ENCODE measurements at regions not wholly inside any gene's neighbourhood (a gene's known extent, or its start where the extent isn't known, plus 50 kb on each side); places are given as distances from the start of the nearest gene placed in this dataset.

GRCh38 chr3:191715585-191715984 is 254.6 kb downstream of the PYDC2 start:
- H3K9me3 ChIP-seq (ENCODE audit: control insufficient read depth, insufficient read depth, low read length) = no peaks in the 10 kb centered on the region
- H3K9me2 ChIP-seq (replicated peaks; ENCODE audit: control insufficient read depth, low read length) = no peaks in the 10 kb centered on the region
- H3K4me3 ChIP-seq (ENCODE audit: low read length) = no peak overlapping the region
- H4K20me1 ChIP-seq (ENCODE audit: control insufficient read depth, insufficient read depth, low read depth, low read length) = no peaks in the 10 kb centered on the region
- H3K4me2 ChIP-seq (ENCODE audit: low read length) = no peak overlapping the region
- H3K27me3 ChIP-seq (ENCODE audit: control insufficient read depth, low read length) = no peaks in the 10 kb centered on the region
- H3K27ac ChIP-seq (ENCODE audit: low read depth, low read length) = no peak overlapping the region
- TF ChIP-seq, protein P1, sequence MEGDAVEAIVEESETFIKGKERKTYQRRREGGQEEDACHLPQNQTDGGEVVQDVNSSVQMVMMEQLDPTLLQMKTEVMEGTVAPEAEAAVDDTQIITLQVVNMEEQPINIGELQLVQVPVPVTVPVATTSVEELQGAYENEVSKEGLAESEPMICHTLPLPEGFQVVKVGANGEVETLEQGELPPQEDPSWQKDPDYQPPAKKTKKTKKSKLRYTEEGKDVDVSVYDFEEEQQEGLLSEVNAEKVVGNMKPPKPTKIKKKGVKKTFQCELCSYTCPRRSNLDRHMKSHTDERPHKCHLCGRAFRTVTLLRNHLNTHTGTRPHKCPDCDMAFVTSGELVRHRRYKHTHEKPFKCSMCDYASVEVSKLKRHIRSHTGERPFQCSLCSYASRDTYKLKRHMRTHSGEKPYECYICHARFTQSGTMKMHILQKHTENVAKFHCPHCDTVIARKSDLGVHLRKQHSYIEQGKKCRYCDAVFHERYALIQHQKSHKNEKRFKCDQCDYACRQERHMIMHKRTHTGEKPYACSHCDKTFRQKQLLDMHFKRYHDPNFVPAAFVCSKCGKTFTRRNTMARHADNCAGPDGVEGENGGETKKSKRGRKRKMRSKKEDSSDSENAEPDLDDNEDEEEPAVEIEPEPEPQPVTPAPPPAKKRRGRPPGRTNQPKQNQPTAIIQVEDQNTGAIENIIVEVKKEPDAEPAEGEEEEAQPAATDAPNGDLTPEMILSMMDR (IDR thresholded peaks at IDR 0.05; ENCODE audit: low read depth, low read length, poor library complexity, severe bottlenecking) = no peak
- no peak for TF ChIP-seq EZH2phosphoT487 (IDR thresholded peaks at IDR 0.05; ENCODE audit: borderline replicate concordance, low read length)
- no peaks in the 10 kb centered on the region; the same call in 1 of the 2 replicates for H3K4me1 ChIP-seq (ENCODE audit: control insufficient read depth, low read length)
- no peaks in the 10 kb centered on the region for H3F3A ChIP-seq (ENCODE audit: control insufficient read depth, insufficient read depth)
- H3K79me2 ChIP-seq (ENCODE audit: control insufficient read depth, low read length) = no peaks in the 10 kb centered on the region
- no peaks in the 10 kb centered on the region for H3K36me3 ChIP-seq (ENCODE audit: control insufficient read depth, low read length)

DNA sequence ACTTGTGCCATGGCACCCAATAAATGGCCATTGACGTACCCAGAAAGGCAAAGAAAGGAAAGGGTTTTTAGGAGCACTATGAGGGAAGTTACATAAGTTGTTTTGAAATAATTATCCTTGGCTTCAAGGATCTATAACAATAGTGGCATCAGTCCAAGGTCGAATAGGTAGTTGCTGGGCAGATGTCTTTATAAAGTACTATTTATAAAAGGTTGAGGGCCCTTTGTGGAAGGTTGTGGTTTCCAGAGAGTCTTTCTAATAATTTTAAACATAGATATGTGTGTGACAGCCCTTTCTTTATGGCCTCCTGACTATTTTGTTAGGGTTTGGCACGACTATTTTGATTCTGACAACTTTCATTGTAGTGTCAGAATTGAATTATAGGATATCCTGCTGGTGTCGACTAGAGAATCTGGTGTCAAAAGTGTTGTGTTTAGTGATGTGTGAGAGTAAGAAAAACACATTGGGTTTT is 260.5 kb downstream of the PYDC2 start:
- Histone ChIP-seq H3K27me3 (ENCODE audit: control insufficient read depth, low read length) (no peaks in the 10 kb centered on the region), H3K4me3 (ENCODE audit: low read length) (no peak overlapping the region), H3F3A (ENCODE audit: control insufficient read depth, insufficient read depth) (no peaks in the 10 kb centered on the region), H3K36me3 (ENCODE audit: control insufficient read depth, low read length) (no peaks in the 10 kb centered on the region), H3K9me2 (replicated peaks; ENCODE audit: control insufficient read depth, low read length) (no peaks in the 10 kb centered on the region), H4K20me1 (ENCODE audit: control insufficient read depth, insufficient read depth, low read depth, low read length) (no peaks in the 10 kb centered on the region), H3K79me2 (ENCODE audit: control insufficient read depth, low read length) (no peaks in the 10 kb centered on the region), H3K4me1 (ENCODE audit: control insufficient read depth, low read length) (no peaks in the 10 kb centered on the region), H3K27ac (ENCODE audit: low read depth, low read length) (no peak overlapping the region), H3K4me2 (ENCODE audit: low read length) (no peak overlapping the region), H3K9me3 (ENCODE audit: control insufficient read depth, insufficient read depth, low read length) (no peaks in the 10 kb centered on the region)
- TF ChIP-seq, protein P1 (IDR thresholded peaks at IDR 0.05; ENCODE audit: low read depth, low read length, poor library complexity, severe bottlenecking) = no peak
- no peak for TF ChIP-seq EZH2phosphoT487 (IDR thresholded peaks at IDR 0.05; ENCODE audit: borderline replicate concordance, low read length)

DNA sequence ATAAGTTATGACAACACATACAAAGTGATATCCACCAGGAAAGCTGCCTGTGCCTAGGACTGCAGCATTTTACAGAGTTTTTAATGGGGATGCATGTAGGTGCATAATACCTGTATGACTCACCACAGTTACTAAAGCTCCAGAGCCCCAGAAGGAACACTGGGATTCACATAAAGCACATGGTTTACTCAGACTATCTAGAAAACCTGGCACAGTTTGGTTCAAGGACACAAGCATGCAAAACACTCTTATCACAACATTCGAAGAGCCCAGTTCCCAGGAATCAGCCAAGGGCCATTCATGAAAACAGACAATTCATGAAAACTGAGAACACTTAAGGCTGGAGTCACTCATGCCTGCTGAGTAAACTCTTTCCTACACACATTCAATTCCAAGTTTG is 261.0 kb downstream of the PYDC2 start:
- Histone ChIP-seq H4K20me1 (ENCODE audit: control insufficient read depth, insufficient read depth, low read depth, low read length) (no peaks in the 10 kb centered on the region), H3F3A (ENCODE audit: control insufficient read depth, insufficient read depth) (no peaks in the 10 kb centered on the region), H3K27me3 (ENCODE audit: control insufficient read depth, low read length) (no peaks in the 10 kb centered on the region), H3K4me3 (ENCODE audit: low read length) (no peak overlapping the region), H3K9me3 (ENCODE audit: control insufficient read depth, insufficient read depth, low read length) (no peaks in the 10 kb centered on the region), H3K36me3 (ENCODE audit: control insufficient read depth, low read length) (no peaks in the 10 kb centered on the region), H3K79me2 (ENCODE audit: control insufficient read depth, low read length) (no peaks in the 10 kb centered on the region), H3K4me1 (ENCODE audit: control insufficient read depth, low read length) (no peaks in the 10 kb centered on the region), H3K4me2 (ENCODE audit: low read length) (no peak overlapping the region), H3K9me2 (replicated peaks; ENCODE audit: control insufficient read depth, low read length) (no peaks in the 10 kb centered on the region), H3K27ac (ENCODE audit: low read depth, low read length) (no peak overlapping the region)
- TF ChIP-seq, protein P1 (IDR thresholded peaks at IDR 0.05; ENCODE audit: low read depth, low read length, poor library complexity, severe bottlenecking) = no peak
- TF ChIP-seq EZH2phosphoT487 (IDR thresholded peaks at IDR 0.05; ENCODE audit: borderline replicate concordance, low read length) = no peak

Data from DOHH2 (cell line).